ENCODE measurements at regions not wholly inside any gene's neighbourhood (a gene's known extent, or its start where the extent isn't known, plus 50 kb on each side); places are given as distances from the start of the nearest gene placed in this dataset.

DNA sequence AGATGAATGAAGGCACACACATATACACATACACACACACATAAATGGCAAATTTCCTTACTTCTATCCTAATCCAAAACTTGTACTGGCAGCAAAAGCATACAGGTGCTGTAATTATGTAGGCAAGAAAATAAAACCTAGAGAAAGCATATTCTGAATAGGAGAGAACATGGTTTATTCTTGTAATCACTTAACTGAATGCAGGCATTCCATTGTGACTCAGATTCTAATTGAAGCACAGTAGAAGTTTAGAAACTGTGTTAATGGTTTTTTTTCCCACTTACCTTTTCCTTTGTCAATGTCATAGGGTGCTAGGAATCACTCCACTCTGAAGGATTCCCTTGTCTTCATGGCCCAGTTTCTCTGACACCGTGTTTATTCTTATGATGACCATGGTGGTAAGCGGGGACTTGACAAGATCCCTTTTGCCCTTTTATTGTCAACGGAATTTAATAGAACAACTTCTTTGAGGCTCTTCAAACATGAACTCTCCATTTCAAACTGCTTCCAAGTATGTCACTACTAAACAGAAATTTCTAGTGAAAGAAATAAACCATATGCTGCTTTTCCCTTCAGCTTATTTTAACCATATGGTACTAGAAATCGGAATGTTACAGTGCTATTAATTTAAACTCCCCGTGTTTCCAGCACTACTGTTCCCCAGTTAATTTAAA is 164.2 kb downstream of the OGFRL1 start:
- TF ChIP-seq, protein P1, sequence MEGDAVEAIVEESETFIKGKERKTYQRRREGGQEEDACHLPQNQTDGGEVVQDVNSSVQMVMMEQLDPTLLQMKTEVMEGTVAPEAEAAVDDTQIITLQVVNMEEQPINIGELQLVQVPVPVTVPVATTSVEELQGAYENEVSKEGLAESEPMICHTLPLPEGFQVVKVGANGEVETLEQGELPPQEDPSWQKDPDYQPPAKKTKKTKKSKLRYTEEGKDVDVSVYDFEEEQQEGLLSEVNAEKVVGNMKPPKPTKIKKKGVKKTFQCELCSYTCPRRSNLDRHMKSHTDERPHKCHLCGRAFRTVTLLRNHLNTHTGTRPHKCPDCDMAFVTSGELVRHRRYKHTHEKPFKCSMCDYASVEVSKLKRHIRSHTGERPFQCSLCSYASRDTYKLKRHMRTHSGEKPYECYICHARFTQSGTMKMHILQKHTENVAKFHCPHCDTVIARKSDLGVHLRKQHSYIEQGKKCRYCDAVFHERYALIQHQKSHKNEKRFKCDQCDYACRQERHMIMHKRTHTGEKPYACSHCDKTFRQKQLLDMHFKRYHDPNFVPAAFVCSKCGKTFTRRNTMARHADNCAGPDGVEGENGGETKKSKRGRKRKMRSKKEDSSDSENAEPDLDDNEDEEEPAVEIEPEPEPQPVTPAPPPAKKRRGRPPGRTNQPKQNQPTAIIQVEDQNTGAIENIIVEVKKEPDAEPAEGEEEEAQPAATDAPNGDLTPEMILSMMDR (IDR thresholded peaks at IDR 0.05), result no peak
- no peak for TF ChIP-seq POLR2A (IDR thresholded peaks at IDR 0.05)

Data from esophagus squamous epithelium (tissue), 4 donors.